H9 (cell line): ENCODE measurements at regions not wholly inside any gene's neighbourhood (a gene's known extent, or its start where the extent isn't known, plus 50 kb on each side); places are given as distances from the start of the nearest gene placed in this dataset.

ENCODE experiments used
- DNase-seq: peaks from one replicate; pipeline ENCODE4 v3.0.0-alpha.2; 2017
- H2AFZ ChIP-seq: one replicate; pipeline ENCODE4 v1.6.1; 2013; ENCODE audit warnings: mild to moderate bottlenecking, low read length, control low read depth, moderate library complexity
- H2AK5ac ChIP-seq: 2 replicates; pipeline ENCODE4 v1.6.1; 2013; ENCODE audit warnings: low read length, control low read depth, mixed read lengths; ENCODE audit not compliant: insufficient read length
- H2BK120ac ChIP-seq: one replicate; pipeline ENCODE4 v1.6.1; 2013; ENCODE audit warnings: low read depth, mild to moderate bottlenecking, low read length, control low read depth, inconsistent platforms; ENCODE audit not compliant: poor library complexity, severe bottlenecking
- H2BK12ac ChIP-seq: 2 replicates; pipeline ENCODE4 v1.6.1; 2013; ENCODE audit warnings: low read length, control low read depth, mixed read lengths, low read depth; ENCODE audit not compliant: insufficient read length
- H2BK15ac ChIP-seq: 2 replicates; pipeline ENCODE4 v1.6.1; 2013; ENCODE audit warnings: low read depth, low read length, control low read depth
- H2BK20ac ChIP-seq: one replicate; pipeline ENCODE4 v1.6.1; 2013; ENCODE audit warnings: low read depth, mild to moderate bottlenecking, low read length, control low read depth, inconsistent platforms; ENCODE audit not compliant: poor library complexity, severe bottlenecking
- H2BK5ac ChIP-seq: 2 replicates; pipeline ENCODE4 v1.6.1; 2013; ENCODE audit warnings: low read length, control low read depth, mixed read lengths; ENCODE audit not compliant: insufficient read length
- H3K14ac ChIP-seq: 2 replicates; pipeline ENCODE4 v1.6.1; 2013; ENCODE audit warnings: low read length, control low read depth; ENCODE audit not compliant: insufficient read depth
- H3K18ac ChIP-seq: 2 replicates; pipeline ENCODE4 v1.6.1; 2013; ENCODE audit warnings: low read depth, mild to moderate bottlenecking, mixed read lengths, low read length, control low read depth; ENCODE audit not compliant: insufficient read length
- H3K23ac ChIP-seq: 2 replicates; pipeline ENCODE4 v1.6.1; 2013; ENCODE audit warnings: low read length, control low read depth, mixed read lengths, low read depth; ENCODE audit not compliant: insufficient read length
- H3K23me2 ChIP-seq: 2 replicates; pipeline ENCODE4 v1.6.1; 2013; ENCODE audit warnings: low read depth, mild to moderate bottlenecking, mixed read lengths, low read length, control low read depth; ENCODE audit not compliant: insufficient read length, poor library complexity, severe bottlenecking
- H3K27ac ChIP-seq: 2 replicates; pipeline ENCODE4 v1.5.1; 2013; ENCODE audit warnings: low read length, control low read depth, mixed read lengths, low read depth; ENCODE audit not compliant: insufficient read length
- H3K27me3 ChIP-seq: 2 replicates; pipeline ENCODE4 v1.6.1; 2013; ENCODE audit warnings: low read length, control low read depth, inconsistent platforms; ENCODE audit not compliant: insufficient read depth
- H3K4ac ChIP-seq: 2 replicates; pipeline ENCODE4 v1.6.1; 2013; ENCODE audit warnings: low read depth, mild to moderate bottlenecking, control low read depth, inconsistent platforms, low read length, moderate library complexity
- H3K4me1 ChIP-seq: 2 replicates; pipeline ENCODE4 v1.6.1; 2013; ENCODE audit warnings: low read length, control low read depth, inconsistent platforms; ENCODE audit not compliant: insufficient read depth
- H3K4me2 ChIP-seq: 2 replicates; pipeline ENCODE4 v1.6.1; 2013; ENCODE audit warnings: low read length, control low read depth, mixed read lengths; ENCODE audit not compliant: insufficient read length, insufficient read depth
- H3K56ac ChIP-seq: 2 replicates; pipeline ENCODE4 v1.6.1; 2013; ENCODE audit warnings: low read depth, mild to moderate bottlenecking, mixed read lengths, low read length, control low read depth; ENCODE audit not compliant: insufficient read length
- H3K79me1 ChIP-seq: 2 replicates; pipeline ENCODE4 v1.6.1; 2013; ENCODE audit warnings: low read depth, mild to moderate bottlenecking, moderate library complexity, low read length, control low read depth, inconsistent platforms; ENCODE audit not compliant: insufficient read depth, poor library complexity, severe bottlenecking
- H3K79me2 ChIP-seq: 2 replicates; pipeline ENCODE4 v1.6.1; 2013; ENCODE audit warnings: low read length, control low read depth, inconsistent platforms; ENCODE audit not compliant: insufficient read depth
- H3K9ac ChIP-seq: 2 replicates; pipeline ENCODE4 v1.6.1; 2013; ENCODE audit warnings: low read length, control low read depth, mixed read lengths; ENCODE audit not compliant: insufficient read length; ENCODE audit errors: extremely low read depth
- H3K9me3 ChIP-seq: one replicate; pipeline ENCODE4 v1.6.1; 2013; ENCODE audit warnings: low read depth, low read length, inconsistent platforms; ENCODE audit not compliant: control insufficient read depth
- H3T11ph ChIP-seq: one replicate; pipeline ENCODE4 v1.6.1; 2013; ENCODE audit warnings: mild to moderate bottlenecking, low read length, control low read depth, inconsistent platforms
- H4K20me1 ChIP-seq: one replicate; pipeline ENCODE4 v1.6.1; 2013; ENCODE audit not compliant: control insufficient read depth, insufficient read length, insufficient read depth
- H4K5ac ChIP-seq: 2 replicates; pipeline ENCODE4 v1.6.1; 2013; ENCODE audit warnings: low read depth, mild to moderate bottlenecking, mixed read lengths, low read length, control low read depth; ENCODE audit not compliant: insufficient read length
- H4K8ac ChIP-seq: replicated peaks from 2 replicates; pipeline ENCODE4 v1.6.1; 2013; ENCODE audit warnings: low read length, control low read depth, mixed read lengths, low read depth; ENCODE audit not compliant: insufficient read length
- H4K91ac ChIP-seq: 2 replicates; pipeline ENCODE4 v1.6.1; 2013; ENCODE audit warnings: low read depth, mild to moderate bottlenecking, moderate library complexity, mixed read lengths, low read length, control low read depth; ENCODE audit not compliant: insufficient read length
- H3K27ac Mint-ChIP-seq, 3 experiments: 2 replicates in 2 of 3; 3 replicates in 1 of 3; pipeline ENCODE4 v1.8.0; 2020 to 2021; ENCODE audit warnings: mixed read lengths in 3 of 3, mild to moderate bottlenecking in 1 of 3, moderate library complexity in 1 of 3
- H3K27me3 Mint-ChIP-seq: 2 replicates; pipeline ENCODE4 v1.8.0; 2021; ENCODE audit warnings: low read depth, mild to moderate bottlenecking, moderate library complexity, mixed read lengths
- H3K36me3 Mint-ChIP-seq, 3 experiments: 2 replicates in 2 of 3; 3 replicates in 1 of 3; pipeline ENCODE4 v1.8.0; 2020 to 2021; ENCODE audit warnings: low read depth in 3 of 3, mixed read lengths in 3 of 3; ENCODE audit not compliant: insufficient read depth in 1 of 3
- H3K4me1 Mint-ChIP-seq, 2 experiments: 2 replicates each; pipeline ENCODE4 v1.8.0; 2020; ENCODE audit warnings: mixed read lengths in 2 of 2
- H3K4me3 Mint-ChIP-seq, 2 experiments: 2 replicates in 1 of 2; 3 replicates in 1 of 2; pipeline ENCODE4 v1.8.0; 2020 to 2021; ENCODE audit warnings: mild to moderate bottlenecking in 2 of 2, mixed read lengths in 2 of 2, moderate library complexity in 1 of 2
- H3K9me3 Mint-ChIP-seq, 2 experiments: 2 replicates in 1 of 2; 3 replicates in 1 of 2; pipeline ENCODE4 v1.8.0; 2020; ENCODE audit warnings: mild to moderate bottlenecking in 2 of 2, mixed read lengths in 2 of 2, moderate library complexity in 1 of 2
- CTCF ChIP-seq: fragments of 200-600 bp; sonication (generic); conservative IDR thresholded peaks from 3 replicates; pipeline ENCODE4 v1.8.0; 2021; ENCODE audit warnings: antibody characterized with exemption, mild to moderate bottlenecking
- WGBS: extraction: QIAGEN DNeasy Blood & Tissue Kit; methylation state at CpG from one replicate; pipeline ENCODE4 v1.1.7; 2013; ENCODE audit warnings: missing lambda C conversion rate, low lambda C conversion rate, mixed read lengths; ENCODE audit not compliant: insufficient read length; ENCODE audit errors: extremely low coverage; 5-methylcytosine and 5-hydroxymethylcytosine counted together

GRCh38 chr15:95266451-95267061 is 1035.2 kb downstream of the MCTP2 start:
- H3K9me3 Mint-ChIP-seq = no peaks in the 10 kb centered on the region; a peak in 1 of 5 replicates
- no peak overlapping the region for H3K4me3 Mint-ChIP-seq
- Histone ChIP-seq H4K5ac (no peak overlapping the region), H2AFZ (no peak overlapping the region), H3K4me2 (no peak overlapping the region), H3K23me2 (no peaks in the 10 kb centered on the region), H3K18ac (no peak overlapping the region), H3K79me1 (no peaks in the 10 kb centered on the region), H2BK15ac (no peak overlapping the region), H4K20me1 (no peaks in the 10 kb centered on the region), H3K27me3 (no peaks in the 10 kb centered on the region), H3T11ph (no peak overlapping the region), H2AK5ac (no peak overlapping the region), H2BK20ac (no peak overlapping the region), H3K23ac (no peak overlapping the region), H3K4me1 (no peaks in the 10 kb centered on the region), H3K9ac (no peak overlapping the region), H2BK12ac (no peak overlapping the region), H3K4ac (no peak overlapping the region), H2BK120ac (no peak overlapping the region), H4K91ac (no peak overlapping the region), H3K14ac (no peak overlapping the region), H3K9me3 (no peaks in the 10 kb centered on the region), H3K56ac (no peak overlapping the region), H4K8ac (no peak overlapping the region), H3K27ac (no peak overlapping the region), H3K79me2 (no peaks in the 10 kb centered on the region), H2BK5ac (no peak overlapping the region)
- H3K27me3 Mint-ChIP-seq = no peaks in the 10 kb centered on the region
- no peak for TF ChIP-seq CTCF
- H3K27ac Mint-ChIP-seq = no peak overlapping the region
- WGBS = no CpG with 5 or more reads among the region's 7 CpGs
- no peak for DNase-seq
- no peaks in the 10 kb centered on the region for H3K36me3 Mint-ChIP-seq
- H3K4me1 Mint-ChIP-seq = no peaks in the 10 kb centered on the region
